ENCODE measurements at regions not wholly inside any gene's neighbourhood (a gene's known extent, or its start where the extent isn't known, plus 50 kb on each side); places are given as distances from the start of the nearest gene placed in this dataset.
"Not testable (repeated sequence)": the region's sequence is repeated elsewhere in the genome, so short reads cannot be mapped to it uniquely, and the experiment has no call there.

GRCh38 chr4:87918314-87919058 is 57.0 kb upstream of the SPP1 start:
- Histone ChIP-seq H3K4me3 (ENCODE audit: low read length) (no peak overlapping the region), H3K27ac (ENCODE audit: low read length) (no peak overlapping the region), H3K27me3 (ENCODE audit: control insufficient read depth, insufficient read depth, low read length) (no peaks in the 10 kb centered on the region), H3K9me3 (replicated peaks; ENCODE audit: control insufficient read depth, low read depth, low read length) (no peaks in the 10 kb centered on the region), H3K4me1 (ENCODE audit: control insufficient read depth, insufficient read depth, low read length) (no peaks in the 10 kb centered on the region), H3K36me3 (ENCODE audit: control insufficient read depth, insufficient read depth, low read length) (no peaks in the 10 kb centered on the region)
- no peak for DNase-seq
- WGBS (ENCODE audit: insufficient coverage): no CpG with 5 or more reads among the region's 4 CpGs

GRCh38 chr4:87919304-87919703 is 56.2 kb upstream of the SPP1 start:
- DNase-seq: not testable (repeated sequence)
- WGBS (ENCODE audit: insufficient coverage): no CpG with 5 or more reads among the region's 1 CpG

GRCh38 chr4:87919941-87920340 is 55.6 kb upstream of the SPP1 start:
- no CpG with 5 or more reads among the region's 2 CpGs for WGBS (ENCODE audit: insufficient coverage)
- Histone ChIP-seq H3K36me3 (ENCODE audit: control insufficient read depth, insufficient read depth, low read length) (no peaks in the 10 kb centered on the region), H3K9me3 (replicated peaks; ENCODE audit: control insufficient read depth, low read depth, low read length) (no peaks in the 10 kb centered on the region), H3K4me1 (ENCODE audit: control insufficient read depth, insufficient read depth, low read length) (no peaks in the 10 kb centered on the region), H3K27ac (ENCODE audit: low read length) (no peak overlapping the region), H3K4me3 (ENCODE audit: low read length) (no peak overlapping the region), H3K27me3 (ENCODE audit: control insufficient read depth, insufficient read depth, low read length) (no peaks in the 10 kb centered on the region)
- DNase-seq: no peak

More at GRCh38 chr4:87919304-87919703, 56.2 kb upstream of the SPP1 start:
- H3K27ac ChIP-seq (ENCODE audit: low read length); H3K9me3 ChIP-seq (replicated peaks; ENCODE audit: control insufficient read depth, low read depth, low read length); H3K4me1 ChIP-seq (ENCODE audit: control insufficient read depth, insufficient read depth, low read length); H3K27me3 ChIP-seq (ENCODE audit: control insufficient read depth, insufficient read depth, low read length); H3K4me3 ChIP-seq (ENCODE audit: low read length); H3K36me3 ChIP-seq (ENCODE audit: control insufficient read depth, insufficient read depth, low read length): not testable (repeated sequence)

GRCh38 chr4:87920478-87920877 is 55.0 kb upstream of the SPP1 start:
- H3K27ac ChIP-seq (ENCODE audit: low read length): no peak overlapping the region
- no peaks in the 10 kb centered on the region for H3K36me3 ChIP-seq (ENCODE audit: control insufficient read depth, insufficient read depth, low read length)
- no peak for DNase-seq
- no CpG with 5 or more reads among the region's 2 CpGs for WGBS (ENCODE audit: insufficient coverage)
- no peaks in the 10 kb centered on the region for H3K27me3 ChIP-seq (ENCODE audit: control insufficient read depth, insufficient read depth, low read length)
- no peaks in the 10 kb centered on the region for H3K9me3 ChIP-seq (replicated peaks; ENCODE audit: control insufficient read depth, low read depth, low read length)
- H3K4me1 ChIP-seq (ENCODE audit: control insufficient read depth, insufficient read depth, low read length): no peaks in the 10 kb centered on the region
- no peak overlapping the region for H3K4me3 ChIP-seq (ENCODE audit: low read length)

- DNase-seq: not testable (repeated sequence)
Measured at GRCh38 chr4:87921626-87922479, 53.7 kb upstream of the SPP1 start.

GRCh38 chr4:87924146-87924545 is 51.4 kb upstream of the SPP1 start:
- H3K27ac ChIP-seq (ENCODE audit: low read length); H3K27me3 ChIP-seq (ENCODE audit: control insufficient read depth, insufficient read depth, low read length); H3K9me3 ChIP-seq (replicated peaks; ENCODE audit: control insufficient read depth, low read depth, low read length); H3K4me1 ChIP-seq (ENCODE audit: control insufficient read depth, insufficient read depth, low read length); H3K4me3 ChIP-seq (ENCODE audit: low read length); DNase-seq; H3K36me3 ChIP-seq (ENCODE audit: control insufficient read depth, insufficient read depth, low read length): not testable (repeated sequence)
- 75% methylated on average over 9 of the region's 18 CpGs for WGBS (ENCODE audit: insufficient coverage)

More at GRCh38 chr4:87921626-87922479, 53.7 kb upstream of the SPP1 start:
- H3K4me3 ChIP-seq (ENCODE audit: low read length); H3K9me3 ChIP-seq (replicated peaks; ENCODE audit: control insufficient read depth, low read depth, low read length); H3K36me3 ChIP-seq (ENCODE audit: control insufficient read depth, insufficient read depth, low read length); H3K4me1 ChIP-seq (ENCODE audit: control insufficient read depth, insufficient read depth, low read length); H3K27me3 ChIP-seq (ENCODE audit: control insufficient read depth, insufficient read depth, low read length); H3K27ac ChIP-seq (ENCODE audit: low read length): not testable (repeated sequence)
- WGBS (ENCODE audit: insufficient coverage): 72% methylated on average over 7 of the region's 16 CpGs
